ENCODE measurements at regions not wholly inside any gene's neighbourhood (a gene's known extent, or its start where the extent isn't known, plus 50 kb on each side); places are given as distances from the start of the nearest gene placed in this dataset.

GRCh38 chr2:238997684-238998083, 149.8 kb downstream of the TWIST2 start:
- no peaks in the 10 kb centered on the region for H3K27me3 ChIP-seq
- no peaks in the 10 kb centered on the region for H3K36me3 ChIP-seq
- peaks cover 0 to 16% (median 3%) of the 10 kb centered on the region in 3 donors for H3K9me3 ChIP-seq
- DNase-seq = peak in 1 of 2 donors; percentile 37
- peaks cover 0 to 2% (median 0%) of the 10 kb centered on the region in 4 donors for H3K4me1 ChIP-seq
- H3K4me3 ChIP-seq = no peak overlapping the region
- intact Hi-C loops (cut with DNase I; ENCODE audit: low total_unique reads) = no loop called here
- no peak for TF ChIP-seq CTCF (IDR thresholded peaks at IDR 0.05)
- no peak overlapping the region for H3K27ac ChIP-seq

Measured in tibial artery (tissue), 4 donors.